ENCODE measurements at regions not wholly inside any gene's neighbourhood (a gene's known extent, or its start where the extent isn't known, plus 50 kb on each side); places are given as distances from the start of the nearest gene placed in this dataset.

GRCh38 chr7:67976490-67976889, 979.9 kb downstream of the TYW1 start:
- TF ChIP-seq CTCF (IDR thresholded peaks at IDR 0.05) (no peak), POLR2A (IDR thresholded peaks at IDR 0.05) (no peak)

Measured in ovary (tissue), 3 donors.